ENCODE measurements at regions not wholly inside any gene's neighbourhood (a gene's known extent, or its start where the extent isn't known, plus 50 kb on each side); places are given as distances from the start of the nearest gene placed in this dataset.

DNA sequence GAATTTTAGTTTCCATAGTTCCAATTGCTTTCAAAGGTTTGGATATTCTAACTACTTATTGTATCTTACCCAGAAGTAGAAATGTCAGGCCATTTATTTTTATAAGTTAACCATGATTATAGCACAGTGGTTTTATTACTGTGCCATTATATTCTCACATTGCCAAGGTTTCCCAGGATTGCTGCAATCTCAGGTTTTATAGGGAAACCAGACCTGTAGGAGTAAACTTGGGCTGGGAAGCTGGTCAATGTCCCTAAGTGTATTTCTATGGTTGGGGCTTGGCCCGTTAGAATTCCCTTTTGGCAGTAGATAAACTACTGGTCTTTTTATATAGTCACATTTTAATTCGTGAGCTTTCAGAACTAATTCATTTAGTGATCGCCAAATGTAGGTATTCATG lies 396.6 kb upstream of the KCNN2 start:
- TF ChIP-seq, protein P1, sequence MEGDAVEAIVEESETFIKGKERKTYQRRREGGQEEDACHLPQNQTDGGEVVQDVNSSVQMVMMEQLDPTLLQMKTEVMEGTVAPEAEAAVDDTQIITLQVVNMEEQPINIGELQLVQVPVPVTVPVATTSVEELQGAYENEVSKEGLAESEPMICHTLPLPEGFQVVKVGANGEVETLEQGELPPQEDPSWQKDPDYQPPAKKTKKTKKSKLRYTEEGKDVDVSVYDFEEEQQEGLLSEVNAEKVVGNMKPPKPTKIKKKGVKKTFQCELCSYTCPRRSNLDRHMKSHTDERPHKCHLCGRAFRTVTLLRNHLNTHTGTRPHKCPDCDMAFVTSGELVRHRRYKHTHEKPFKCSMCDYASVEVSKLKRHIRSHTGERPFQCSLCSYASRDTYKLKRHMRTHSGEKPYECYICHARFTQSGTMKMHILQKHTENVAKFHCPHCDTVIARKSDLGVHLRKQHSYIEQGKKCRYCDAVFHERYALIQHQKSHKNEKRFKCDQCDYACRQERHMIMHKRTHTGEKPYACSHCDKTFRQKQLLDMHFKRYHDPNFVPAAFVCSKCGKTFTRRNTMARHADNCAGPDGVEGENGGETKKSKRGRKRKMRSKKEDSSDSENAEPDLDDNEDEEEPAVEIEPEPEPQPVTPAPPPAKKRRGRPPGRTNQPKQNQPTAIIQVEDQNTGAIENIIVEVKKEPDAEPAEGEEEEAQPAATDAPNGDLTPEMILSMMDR (IDR thresholded peaks at IDR 0.05): no peak
- no peak for TF ChIP-seq EZH2 (IDR thresholded peaks at IDR 0.05; ENCODE audit: borderline replicate concordance, insufficient read depth, low read depth, low read length, poor library complexity, severe bottlenecking)

All from B cell (primary cell).